ENCODE measurements at regions not wholly inside any gene's neighbourhood (a gene's known extent, or its start where the extent isn't known, plus 50 kb on each side); places are given as distances from the start of the nearest gene placed in this dataset.
"Not testable (repeated sequence)": the region's sequence is repeated elsewhere in the genome, so short reads cannot be mapped to it uniquely, and the experiment has no call there.

DNA sequence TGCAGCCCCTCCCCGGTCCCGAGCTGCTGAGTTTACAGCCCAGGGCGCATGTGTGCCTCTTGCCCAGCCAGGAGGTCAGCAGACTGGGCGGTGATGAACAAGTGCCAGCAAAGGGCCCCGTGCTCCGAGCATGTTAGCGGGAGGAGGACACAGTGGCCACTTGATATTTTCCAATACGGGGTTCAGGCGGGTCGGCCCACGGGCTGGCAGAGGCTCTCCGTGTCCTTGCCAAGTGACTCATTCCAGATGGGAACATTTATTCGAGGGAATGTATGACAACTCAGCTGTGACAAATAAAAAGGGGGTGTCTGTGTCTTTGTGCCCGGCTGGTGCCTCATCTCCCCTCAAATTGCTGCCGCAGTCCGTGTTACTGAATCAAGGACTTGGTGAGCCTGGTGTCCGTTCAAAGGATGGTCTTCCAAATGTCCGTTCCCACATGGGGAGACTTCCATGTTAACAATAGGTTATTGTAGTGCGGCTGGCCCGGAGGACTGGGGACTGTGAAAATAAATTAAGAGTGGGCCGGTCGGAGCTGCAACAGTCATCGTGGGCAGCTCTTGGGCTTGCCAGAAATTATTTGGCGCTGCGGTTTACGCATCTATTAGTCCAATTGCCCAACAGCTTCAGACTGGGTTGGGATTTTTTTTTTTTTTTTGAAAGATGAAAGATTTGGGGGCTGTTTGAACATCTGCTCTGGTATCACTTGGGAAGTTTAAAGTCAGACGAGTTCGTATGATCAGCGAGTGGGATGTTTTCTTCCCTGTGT lies 174.0 kb upstream of the CIBAR2 start:
- TF ChIP-seq, protein P1, sequence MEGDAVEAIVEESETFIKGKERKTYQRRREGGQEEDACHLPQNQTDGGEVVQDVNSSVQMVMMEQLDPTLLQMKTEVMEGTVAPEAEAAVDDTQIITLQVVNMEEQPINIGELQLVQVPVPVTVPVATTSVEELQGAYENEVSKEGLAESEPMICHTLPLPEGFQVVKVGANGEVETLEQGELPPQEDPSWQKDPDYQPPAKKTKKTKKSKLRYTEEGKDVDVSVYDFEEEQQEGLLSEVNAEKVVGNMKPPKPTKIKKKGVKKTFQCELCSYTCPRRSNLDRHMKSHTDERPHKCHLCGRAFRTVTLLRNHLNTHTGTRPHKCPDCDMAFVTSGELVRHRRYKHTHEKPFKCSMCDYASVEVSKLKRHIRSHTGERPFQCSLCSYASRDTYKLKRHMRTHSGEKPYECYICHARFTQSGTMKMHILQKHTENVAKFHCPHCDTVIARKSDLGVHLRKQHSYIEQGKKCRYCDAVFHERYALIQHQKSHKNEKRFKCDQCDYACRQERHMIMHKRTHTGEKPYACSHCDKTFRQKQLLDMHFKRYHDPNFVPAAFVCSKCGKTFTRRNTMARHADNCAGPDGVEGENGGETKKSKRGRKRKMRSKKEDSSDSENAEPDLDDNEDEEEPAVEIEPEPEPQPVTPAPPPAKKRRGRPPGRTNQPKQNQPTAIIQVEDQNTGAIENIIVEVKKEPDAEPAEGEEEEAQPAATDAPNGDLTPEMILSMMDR (IDR thresholded peaks at IDR 0.05) = no peak
- no peaks in the 10 kb centered on the region for H3K9me3 Mint-ChIP-seq
- H3K4me1 ChIP-seq (ENCODE audit: control insufficient read depth, insufficient read depth, low read length) = peaks cover 10% of the 10 kb centered on the region
- no peak overlapping the region for H3K27ac Mint-ChIP-seq
- H3K4me1 Mint-ChIP-seq = no peaks in the 10 kb centered on the region
- H3K27me3 Mint-ChIP-seq (ENCODE audit: low read depth in 2 of 2) = no peaks in the 10 kb centered on the region
- H3K36me3 Mint-ChIP-seq = no peaks in the 10 kb centered on the region
- no peak overlapping the region for H3K4me3 Mint-ChIP-seq
- DNase-seq (no peak), ATAC-seq (no peak)
- no peaks in the 10 kb centered on the region for H3K36me3 ChIP-seq (ENCODE audit: control insufficient read depth, insufficient read depth, low read length)
- intact Hi-C loops (cut with micrococcal nuclease) = no loop called here
- no peak overlapping the region for H3K4me3 ChIP-seq (ENCODE audit: low read length)
- H3K27me3 ChIP-seq (ENCODE audit: control insufficient read depth, insufficient read depth, low read length) = no peaks in the 10 kb centered on the region
- no peak overlapping the region for H3K27ac ChIP-seq (ENCODE audit: low read length)
- no peaks in the 10 kb centered on the region for H3K9me3 ChIP-seq (ENCODE audit: control insufficient read depth, insufficient read depth, low read length)
- WGBS (ENCODE audit: insufficient coverage) = 93% methylated on average over 29 of the region's 29 CpGs

DNA sequence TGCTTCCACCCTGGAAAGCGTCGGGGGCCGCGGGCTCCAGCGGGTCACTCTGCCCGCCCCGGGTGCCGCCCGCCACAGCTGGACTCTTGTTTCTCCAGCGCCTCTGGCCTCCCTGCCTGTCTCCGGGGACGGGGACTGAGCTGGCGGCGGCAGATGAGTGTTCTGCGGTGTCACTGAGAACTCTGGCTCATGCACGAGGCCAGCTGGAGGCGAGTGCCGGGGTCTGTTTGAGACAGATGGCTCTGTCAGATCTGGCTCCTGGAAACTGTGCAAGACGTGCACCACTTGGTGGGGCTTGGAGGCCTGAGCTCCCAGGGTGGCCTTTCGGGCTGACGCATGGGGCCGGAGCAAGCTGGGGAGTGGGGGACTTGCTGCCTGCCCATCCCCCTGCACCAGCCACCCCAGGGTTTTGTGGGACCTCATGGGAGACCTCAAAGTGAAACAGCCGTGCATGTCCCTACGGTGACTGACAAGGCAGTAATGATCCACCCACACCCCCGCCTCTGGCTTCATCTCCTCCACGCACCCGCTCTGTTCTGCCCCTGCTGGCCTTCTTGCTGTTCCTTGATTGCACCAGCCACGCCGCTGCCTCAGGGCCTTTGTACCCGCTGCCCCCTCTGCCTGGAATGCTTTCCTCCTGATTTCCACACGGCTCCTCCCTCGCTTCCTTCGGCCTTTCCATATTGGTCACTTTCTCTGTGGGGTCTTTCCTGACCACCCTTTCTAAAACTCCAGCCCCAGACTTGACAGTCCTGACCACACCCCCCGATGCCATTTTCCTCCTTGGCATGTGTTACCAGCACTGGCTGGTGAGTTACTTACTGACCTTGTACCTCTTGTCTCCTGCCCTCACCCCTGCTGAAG lies 174.9 kb upstream of the CIBAR2 start:
- no peaks in the 10 kb centered on the region for H3K9me3 Mint-ChIP-seq
- intact Hi-C loops (cut with micrococcal nuclease) = no loop called here
- DNase-seq (no peak), ATAC-seq (no peak)
- H3K4me3 ChIP-seq (ENCODE audit: low read length) = no peak overlapping the region
- H3K27ac ChIP-seq (ENCODE audit: low read length) = no peak overlapping the region
- no peaks in the 10 kb centered on the region for H3K36me3 ChIP-seq (ENCODE audit: control insufficient read depth, insufficient read depth, low read length)
- H3K9me3 ChIP-seq (ENCODE audit: control insufficient read depth, insufficient read depth, low read length) = no peaks in the 10 kb centered on the region
- no peaks in the 10 kb centered on the region for H3K36me3 Mint-ChIP-seq
- 92% methylated on average over 34 of the region's 34 CpGs for WGBS (ENCODE audit: insufficient coverage)
- peaks cover 0 to 6% of the 10 kb centered on the region in 2 donors for H3K4me1 Mint-ChIP-seq
- H3K4me3 Mint-ChIP-seq = no peak overlapping the region
- H3K27me3 ChIP-seq (ENCODE audit: control insufficient read depth, insufficient read depth, low read length) = no peaks in the 10 kb centered on the region
- TF ChIP-seq, protein P1 (IDR thresholded peaks at IDR 0.05) = no peak
- no peaks in the 10 kb centered on the region for H3K27me3 Mint-ChIP-seq (ENCODE audit: low read depth in 2 of 2)
- peaks cover 17% of the 10 kb centered on the region for H3K4me1 ChIP-seq (ENCODE audit: control insufficient read depth, insufficient read depth, low read length)
- no peak overlapping the region for H3K27ac Mint-ChIP-seq

DNA sequence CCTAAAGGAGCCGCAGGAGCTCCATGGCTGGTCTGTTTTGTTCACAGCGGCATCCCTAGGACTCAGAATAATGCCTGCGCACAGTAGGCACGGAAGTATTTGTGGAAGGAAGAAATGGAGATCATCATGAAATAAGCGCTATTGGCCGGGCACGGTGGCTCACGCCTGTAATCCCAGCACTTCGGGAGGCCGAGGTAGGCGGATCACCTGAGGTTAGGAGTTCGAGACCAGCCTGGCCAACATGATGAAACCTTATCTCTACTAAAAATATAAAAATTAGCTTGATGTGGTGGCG lies 175.5 kb upstream of the CIBAR2 start:
- peaks cover 17% of the 10 kb centered on the region for H3K4me1 ChIP-seq (ENCODE audit: control insufficient read depth, insufficient read depth, low read length)
- DNase-seq; H3K9me3 Mint-ChIP-seq; H3K4me3 Mint-ChIP-seq; H3K27ac ChIP-seq (ENCODE audit: low read length); H3K4me1 Mint-ChIP-seq; H3K9me3 ChIP-seq (ENCODE audit: control insufficient read depth, insufficient read depth, low read length); H3K27ac Mint-ChIP-seq; H3K27me3 Mint-ChIP-seq (ENCODE audit: low read depth in 2 of 2); H3K36me3 ChIP-seq (ENCODE audit: control insufficient read depth, insufficient read depth, low read length); intact Hi-C loops (cut with micrococcal nuclease); H3K36me3 Mint-ChIP-seq; ATAC-seq; H3K27me3 ChIP-seq (ENCODE audit: control insufficient read depth, insufficient read depth, low read length); H3K4me3 ChIP-seq (ENCODE audit: low read length): not testable (repeated sequence)
- 89% methylated on average over 13 of the region's 13 CpGs for WGBS (ENCODE audit: insufficient coverage)

DNA sequence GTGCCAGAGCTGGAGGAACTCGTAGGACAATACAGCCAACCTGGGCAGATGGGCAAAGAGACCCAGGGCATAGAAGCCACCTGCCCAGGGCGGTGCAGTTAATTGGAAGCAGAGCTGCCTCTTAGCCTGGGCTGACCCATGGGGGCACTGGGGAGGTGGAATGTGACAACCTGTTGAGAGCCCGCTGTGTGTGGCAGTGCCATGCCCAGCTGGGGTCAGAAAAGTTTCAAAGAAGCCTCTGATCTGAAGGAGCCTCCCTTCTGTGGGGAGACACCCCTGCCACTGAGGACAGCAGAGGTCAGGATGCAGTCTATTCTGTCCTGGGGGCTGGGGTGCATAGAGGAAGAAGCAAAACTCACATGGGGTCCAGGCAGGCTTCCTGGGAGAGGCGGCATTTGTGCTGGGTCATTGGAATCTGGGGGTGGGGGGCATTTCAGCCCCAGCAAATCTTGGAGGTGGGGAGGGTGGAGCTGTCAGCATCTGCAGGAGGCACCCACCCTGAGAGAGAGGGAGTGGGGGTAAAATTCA lies 176.1 kb upstream of the CIBAR2 start:
- Mint-ChIP-seq H3K4me3 (no peak overlapping the region), H3K9me3 (no peaks in the 10 kb centered on the region), H3K27me3 (ENCODE audit: low read depth in 2 of 2) (no peaks in the 10 kb centered on the region), H3K4me1 (peaks cover 0 to 6% of the 10 kb centered on the region in 2 donors), H3K27ac (no peak overlapping the region), H3K36me3 (no peaks in the 10 kb centered on the region)
- WGBS (ENCODE audit: insufficient coverage) = 82% methylated on average over 4 of the region's 4 CpGs
- TF ChIP-seq, protein P1 (IDR thresholded peaks at IDR 0.05) = no peak
- no peaks in the 10 kb centered on the region for H3K36me3 ChIP-seq (ENCODE audit: control insufficient read depth, insufficient read depth, low read length)
- ATAC-seq (no peak), DNase-seq (no peak)
- no peak overlapping the region for H3K27ac ChIP-seq (ENCODE audit: low read length)
- H3K9me3 ChIP-seq (ENCODE audit: control insufficient read depth, insufficient read depth, low read length) = no peaks in the 10 kb centered on the region
- H3K27me3 ChIP-seq (ENCODE audit: control insufficient read depth, insufficient read depth, low read length) = no peaks in the 10 kb centered on the region
- intact Hi-C loops (cut with micrococcal nuclease) = no loop called here
- peaks cover 17% of the 10 kb centered on the region for H3K4me1 ChIP-seq (ENCODE audit: control insufficient read depth, insufficient read depth, low read length)
- H3K4me3 ChIP-seq (ENCODE audit: low read length) = no peak overlapping the region
